SK-N-SH treated with all-trans-retinoic acid at 6 μM for 48 hours (cell line): ENCODE measurements at regions not wholly inside any gene's neighbourhood (a gene's known extent, or its start where the extent isn't known, plus 50 kb on each side); places are given as distances from the start of the nearest gene placed in this dataset.

ENCODE experiments used
- ATAC-seq: fragments of 200-7000 bp; cut with Tn5 transposase; 3 replicates; pipeline ENCODE4 v1.9.1; 2020; ENCODE audit warnings: mild to moderate bottlenecking, moderate library complexity
- ARNTL ChIP-seq: fragments of 450-650 bp; formaldehyde crosslinking; IDR thresholded peaks from 2 replicates; pipeline ENCODE4 v1.5.0; 2020; ENCODE audit warnings: low read depth, mild to moderate bottlenecking, moderate library complexity, borderline replicate concordance
- BACH2 ChIP-seq: fragments of 250-450 bp; sonication (Bioruptor Pico); IDR thresholded peaks from 2 replicates; pipeline ENCODE4 v1.9.0; 2021; ENCODE audit warnings: mild to moderate bottlenecking, borderline replicate concordance
- ESRRG ChIP-seq: fragments of 250-450 bp; sonication (Bioruptor Pico); IDR thresholded peaks from 2 replicates; pipeline ENCODE4 v1.6.1; 2021; ENCODE audit warnings: mild to moderate bottlenecking
- GLIS3 ChIP-seq: fragments of 250-450 bp; sonication (Bioruptor Pico); IDR thresholded peaks from 2 replicates; pipeline ENCODE4 v1.5.0; 2020; ENCODE audit warnings: mild to moderate bottlenecking, moderate library complexity
- ISL1 ChIP-seq: fragments of 250-450 bp; sonication (Bioruptor Pico); IDR thresholded peaks from 2 replicates; pipeline ENCODE4 v2.1.2; 2022; ENCODE audit warnings: mild to moderate bottlenecking, moderate library complexity
- OSR1 ChIP-seq: fragments of 250-450 bp; sonication (Bioruptor Pico); IDR thresholded peaks from 2 replicates; pipeline ENCODE4 v1.8.0; 2022; ENCODE audit warnings: moderate library complexity, mild to moderate bottlenecking, inconsistent platforms
- PPARA ChIP-seq: fragments of 250-450 bp; sonication (Bioruptor Pico); IDR thresholded peaks from 2 replicates; pipeline ENCODE4 v1.5.0; 2020; ENCODE audit warnings: mild to moderate bottlenecking, borderline replicate concordance
- RARB ChIP-seq: fragments of 250-450 bp; sonication (Bioruptor Pico); IDR thresholded peaks from 2 replicates; pipeline ENCODE4 v1.8.0; 2021; ENCODE audit warnings: mild to moderate bottlenecking, moderate library complexity
- SNAI2 ChIP-seq: fragments of 250-450 bp; sonication (Bioruptor Pico); IDR thresholded peaks from 2 replicates; pipeline ENCODE4 v1.5.0; 2020; ENCODE audit warnings: mild to moderate bottlenecking, moderate library complexity
- TCF4 ChIP-seq: fragments of 250-450 bp; sonication (Bioruptor Pico); IDR thresholded peaks from 2 replicates; pipeline ENCODE4 v1.8.0; 2021; ENCODE audit warnings: mild to moderate bottlenecking, moderate library complexity, borderline replicate concordance
- TOX ChIP-seq: fragments of 250-450 bp; sonication (Bioruptor Pico); IDR thresholded peaks from 2 replicates; pipeline ENCODE4 v1.8.0; 2021; ENCODE audit warnings: mild to moderate bottlenecking, moderate library complexity, borderline replicate concordance
- ZC3H10 ChIP-seq: fragments of 250-450 bp; sonication (Bioruptor Pico); IDR thresholded peaks from 2 replicates; pipeline ENCODE4 v1.5.1; 2021; ENCODE audit warnings: mild to moderate bottlenecking, moderate library complexity
- ZFP3 ChIP-seq: fragments of 250-450 bp; sonication (Bioruptor Pico); IDR thresholded peaks from 2 replicates; pipeline ENCODE4 v1.5.0; 2020; ENCODE audit warnings: mild to moderate bottlenecking, moderate library complexity
- ZNF565 ChIP-seq: fragments of 450-650 bp; formaldehyde crosslinking; conservative IDR thresholded peaks from 2 replicates; pipeline ENCODE4 v1.5.0; 2020; ENCODE audit warnings: low read depth, mild to moderate bottlenecking, moderate library complexity
- TF ChIP-seq, protein P1 (sequence below): fragments of 250-450 bp; sonication (Bioruptor Pico); IDR thresholded peaks from 2 replicates; pipeline ENCODE4 v1.5.0; 2020; ENCODE audit warnings: mild to moderate bottlenecking, moderate library complexity
- TF ChIP-seq, protein P2 (sequence below): fragments of 250-450 bp; sonication (Bioruptor Pico); IDR thresholded peaks from 2 replicates; pipeline ENCODE4 v1.8.0; 2020; ENCODE audit warnings: mild to moderate bottlenecking, moderate library complexity, borderline replicate concordance
- TF ChIP-seq, protein P3 (sequence below): fragments of 250-450 bp; sonication (Bioruptor Pico); IDR thresholded peaks from 2 replicates; pipeline ENCODE4 v1.5.1; 2020; ENCODE audit warnings: low read depth, mild to moderate bottlenecking, moderate library complexity
- TF ChIP-seq, protein P4 (sequence below): fragments of 250-450 bp; sonication (Bioruptor Pico); IDR thresholded peaks from 2 replicates; pipeline ENCODE4 v1.5.1; 2021; ENCODE audit warnings: mild to moderate bottlenecking, moderate library complexity

DNA sequence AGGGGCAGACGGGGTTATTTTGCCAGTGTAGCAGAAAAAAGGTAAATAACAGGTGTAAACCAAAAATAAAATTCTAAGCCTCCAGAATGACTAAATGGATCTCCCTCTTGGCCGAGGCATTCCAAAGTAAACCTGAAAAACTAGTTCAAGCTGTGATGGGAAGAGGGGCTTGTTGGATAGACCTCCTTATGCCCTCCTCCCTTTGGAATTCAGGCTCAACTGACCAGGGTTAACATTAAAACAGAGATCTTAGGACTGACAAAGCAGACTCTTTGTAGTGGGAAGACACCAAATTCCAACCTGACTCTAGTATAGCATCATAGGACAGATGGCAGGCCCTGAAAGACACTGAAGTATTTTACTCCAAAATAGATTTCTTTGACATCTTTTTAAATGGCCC lies 113.8 kb upstream of the ITGB1 start:
- ATAC-seq = no peak

DNA sequence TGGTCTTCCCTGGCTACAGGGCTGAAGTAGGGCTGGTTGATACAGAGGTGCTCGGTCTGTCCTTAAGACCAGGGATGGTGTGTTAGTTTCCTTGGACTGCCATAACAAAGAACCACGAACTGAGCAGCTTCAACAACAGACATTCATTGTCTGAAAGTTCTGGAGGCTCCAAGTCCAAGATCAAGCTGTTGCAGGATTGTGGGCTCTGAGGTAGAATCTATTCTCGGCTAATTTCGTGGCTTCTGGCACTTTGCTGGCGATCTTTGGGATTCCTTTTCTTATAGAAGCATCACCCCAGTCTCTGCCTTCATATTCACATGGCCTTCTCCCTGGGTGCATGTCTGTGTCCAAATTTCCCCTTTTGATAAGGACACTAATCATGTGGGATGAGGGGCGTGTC lies 112.1 kb upstream of the ITGB1 start:
- TF ChIP-seq, protein P1, sequence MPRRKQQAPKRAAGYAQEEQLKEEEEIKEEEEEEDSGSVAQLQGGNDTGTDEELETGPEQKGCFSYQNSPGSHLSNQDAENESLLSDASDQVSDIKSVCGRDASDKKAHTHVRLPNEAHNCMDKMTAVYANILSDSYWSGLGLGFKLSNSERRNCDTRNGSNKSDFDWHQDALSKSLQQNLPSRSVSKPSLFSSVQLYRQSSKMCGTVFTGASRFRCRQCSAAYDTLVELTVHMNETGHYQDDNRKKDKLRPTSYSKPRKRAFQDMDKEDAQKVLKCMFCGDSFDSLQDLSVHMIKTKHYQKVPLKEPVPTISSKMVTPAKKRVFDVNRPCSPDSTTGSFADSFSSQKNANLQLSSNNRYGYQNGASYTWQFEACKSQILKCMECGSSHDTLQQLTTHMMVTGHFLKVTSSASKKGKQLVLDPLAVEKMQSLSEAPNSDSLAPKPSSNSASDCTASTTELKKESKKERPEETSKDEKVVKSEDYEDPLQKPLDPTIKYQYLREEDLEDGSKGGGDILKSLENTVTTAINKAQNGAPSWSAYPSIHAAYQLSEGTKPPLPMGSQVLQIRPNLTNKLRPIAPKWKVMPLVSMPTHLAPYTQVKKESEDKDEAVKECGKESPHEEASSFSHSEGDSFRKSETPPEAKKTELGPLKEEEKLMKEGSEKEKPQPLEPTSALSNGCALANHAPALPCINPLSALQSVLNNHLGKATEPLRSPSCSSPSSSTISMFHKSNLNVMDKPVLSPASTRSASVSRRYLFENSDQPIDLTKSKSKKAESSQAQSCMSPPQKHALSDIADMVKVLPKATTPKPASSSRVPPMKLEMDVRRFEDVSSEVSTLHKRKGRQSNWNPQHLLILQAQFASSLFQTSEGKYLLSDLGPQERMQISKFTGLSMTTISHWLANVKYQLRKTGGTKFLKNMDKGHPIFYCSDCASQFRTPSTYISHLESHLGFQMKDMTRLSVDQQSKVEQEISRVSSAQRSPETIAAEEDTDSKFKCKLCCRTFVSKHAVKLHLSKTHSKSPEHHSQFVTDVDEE (CRISPR knock-in tag) = no peak
- TF ChIP-seq, all 23 proteins: peak for 0
- no peak for ATAC-seq

More for the DNA sequence above, 113.8 kb upstream of the ITGB1 start:
- TF ChIP-seq, protein P2, sequence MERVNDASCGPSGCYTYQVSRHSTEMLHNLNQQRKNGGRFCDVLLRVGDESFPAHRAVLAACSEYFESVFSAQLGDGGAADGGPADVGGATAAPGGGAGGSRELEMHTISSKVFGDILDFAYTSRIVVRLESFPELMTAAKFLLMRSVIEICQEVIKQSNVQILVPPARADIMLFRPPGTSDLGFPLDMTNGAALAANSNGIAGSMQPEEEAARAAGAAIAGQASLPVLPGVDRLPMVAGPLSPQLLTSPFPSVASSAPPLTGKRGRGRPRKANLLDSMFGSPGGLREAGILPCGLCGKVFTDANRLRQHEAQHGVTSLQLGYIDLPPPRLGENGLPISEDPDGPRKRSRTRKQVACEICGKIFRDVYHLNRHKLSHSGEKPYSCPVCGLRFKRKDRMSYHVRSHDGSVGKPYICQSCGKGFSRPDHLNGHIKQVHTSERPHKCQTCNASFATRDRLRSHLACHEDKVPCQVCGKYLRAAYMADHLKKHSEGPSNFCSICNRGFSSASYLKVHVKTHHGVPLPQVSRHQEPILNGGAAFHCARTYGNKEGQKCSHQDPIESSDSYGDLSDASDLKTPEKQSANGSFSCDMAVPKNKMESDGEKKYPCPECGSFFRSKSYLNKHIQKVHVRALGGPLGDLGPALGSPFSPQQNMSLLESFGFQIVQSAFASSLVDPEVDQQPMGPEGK (CRISPR knock-in tag) = no peak
- TF ChIP-seq, protein P3, sequence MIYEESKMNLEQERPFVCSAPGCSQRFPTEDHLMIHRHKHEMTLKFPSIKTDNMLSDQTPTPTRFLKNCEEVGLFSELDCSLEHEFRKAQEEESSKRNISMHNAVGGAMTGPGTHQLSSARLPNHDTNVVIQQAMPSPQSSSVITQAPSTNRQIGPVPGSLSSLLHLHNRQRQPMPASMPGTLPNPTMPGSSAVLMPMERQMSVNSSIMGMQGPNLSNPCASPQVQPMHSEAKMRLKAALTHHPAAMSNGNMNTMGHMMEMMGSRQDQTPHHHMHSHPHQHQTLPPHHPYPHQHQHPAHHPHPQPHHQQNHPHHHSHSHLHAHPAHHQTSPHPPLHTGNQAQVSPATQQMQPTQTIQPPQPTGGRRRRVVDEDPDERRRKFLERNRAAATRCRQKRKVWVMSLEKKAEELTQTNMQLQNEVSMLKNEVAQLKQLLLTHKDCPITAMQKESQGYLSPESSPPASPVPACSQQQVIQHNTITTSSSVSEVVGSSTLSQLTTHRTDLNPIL (CRISPR knock-in tag) = no peak
- TF ChIP-seq, protein P4, sequence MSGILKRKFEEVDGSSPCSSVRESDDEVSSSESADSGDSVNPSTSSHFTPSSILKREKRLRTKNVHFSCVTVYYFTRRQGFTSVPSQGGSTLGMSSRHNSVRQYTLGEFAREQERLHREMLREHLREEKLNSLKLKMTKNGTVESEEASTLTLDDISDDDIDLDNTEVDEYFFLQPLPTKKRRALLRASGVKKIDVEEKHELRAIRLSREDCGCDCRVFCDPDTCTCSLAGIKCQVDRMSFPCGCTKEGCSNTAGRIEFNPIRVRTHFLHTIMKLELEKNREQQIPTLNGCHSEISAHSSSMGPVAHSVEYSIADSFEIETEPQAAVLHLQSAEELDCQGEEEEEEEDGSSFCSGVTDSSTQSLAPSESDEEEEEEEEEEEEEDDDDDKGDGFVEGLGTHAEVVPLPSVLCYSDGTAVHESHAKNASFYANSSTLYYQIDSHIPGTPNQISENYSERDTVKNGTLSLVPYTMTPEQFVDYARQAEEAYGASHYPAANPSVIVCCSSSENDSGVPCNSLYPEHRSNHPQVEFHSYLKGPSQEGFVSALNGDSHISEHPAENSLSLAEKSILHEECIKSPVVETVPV (CRISPR knock-in tag) = no peak
- TF ChIP-seq SNAI2 (CRISPR knock-in tag) = no peak
- no peak for TF ChIP-seq BACH2
- TF ChIP-seq, protein P1 (CRISPR knock-in tag) = no peak
- TF ChIP-seq RARB = no peak
- no peak for TF ChIP-seq PPARA
- TF ChIP-seq TOX = no peak
- no peak for TF ChIP-seq ISL1 (CRISPR knock-in tag)
- no peak for TF ChIP-seq ESRRG (CRISPR knock-in tag)
- no peak for TF ChIP-seq ARNTL (CRISPR knock-in tag)
- TF ChIP-seq GLIS3 (CRISPR knock-in tag) = no peak
- TF ChIP-seq ZFP3 (CRISPR knock-in tag) = no peak

DNA sequence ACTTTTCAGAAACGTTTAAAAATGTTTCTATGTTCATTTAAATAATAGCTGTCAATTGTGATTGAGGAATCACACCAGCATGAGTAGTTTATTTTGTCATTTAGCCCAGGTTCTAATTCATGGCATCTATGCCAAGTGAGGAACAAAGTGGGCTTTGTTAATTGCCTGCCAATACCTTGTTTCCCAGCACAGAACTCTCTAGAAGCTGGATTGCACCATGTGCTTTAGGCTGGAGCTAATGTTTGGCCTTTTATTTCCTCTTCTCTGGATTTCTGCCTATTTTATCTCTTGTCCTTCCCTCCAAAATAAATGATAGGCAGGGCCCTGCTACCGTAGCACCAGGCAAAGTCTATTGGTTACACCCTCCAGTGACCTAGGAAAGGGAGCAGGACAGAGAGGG lies 109.9 kb upstream of the ITGB1 start:
- no peak for ATAC-seq
- TF ChIP-seq, protein P4 (CRISPR knock-in tag) = no peak
- TF ChIP-seq ZC3H10 (CRISPR knock-in tag) (no peak), SNAI2 (CRISPR knock-in tag) (no peak), OSR1 (no peak), TCF4 (no peak), ZNF565 (CRISPR knock-in tag) (no peak), BACH2 (no peak)
- TF ChIP-seq, protein P2 (CRISPR knock-in tag) = no peak
- TF ChIP-seq, protein P1 (CRISPR knock-in tag) = no peak
